Uterus (tissue), 3 donors: ENCODE measurements at regions not wholly inside any gene's neighbourhood (a gene's known extent, or its start where the extent isn't known, plus 50 kb on each side); places are given as distances from the start of the nearest gene placed in this dataset.

Source experiments
- DNase-seq, 2 donors: peaks; one replicate each; pipeline ENCODE4 v3.0.0-alpha.2; 2019 to 2020
- H3K27ac ChIP-seq, 2 donors: fragments of 200-600 bp; sonication (generic); 1 replicate in 1 of 2; 2 replicates in 1 of 2; pipeline ENCODE4 v1.5.1; 2016 to 2018
- H3K27me3 ChIP-seq, 2 donors: fragments of 200-600 bp; sonication (generic); one replicate each; pipeline ENCODE4 v1.5.1; 2018 to 2019; ENCODE audit warnings: control low read depth in 1 of 2
- H3K36me3 ChIP-seq, 2 donors: fragments of 200-600 bp; sonication (generic); one replicate each; pipeline ENCODE4 v1.5.1; 2019; ENCODE audit warnings: control low read depth in 1 of 2
- H3K4me1 ChIP-seq, 2 donors: fragments of 200-600 bp; sonication (generic); one replicate each; pipeline ENCODE4 v1.5.1; 2018 to 2019; ENCODE audit warnings: control low read depth in 1 of 2
- H3K4me3 ChIP-seq, 2 donors: fragments of 200-600 bp; sonication (generic); 1 replicate in 1 of 2; 2 replicates in 1 of 2; pipeline ENCODE4 v1.5.1; 2018 to 2019; ENCODE audit warnings: mild to moderate bottlenecking in 1 of 2
- H3K9me3 ChIP-seq, 2 donors: fragments of 200-600 bp; sonication (generic); one replicate each; pipeline ENCODE4 v1.5.1; 2019; ENCODE audit warnings: control low read depth in 1 of 2
- CTCF ChIP-seq, 4 experiments: fragments of 200-600 bp in 2 of 4; fragments of 450-650 bp in 2 of 4; sonication (generic) in 2 of 4; IDR thresholded peaks; one replicate each; pipeline ENCODE4 v1.5.1; 2016 to 2019; ENCODE audit warnings: antibody characterized with exemption in 4 of 4, mild to moderate bottlenecking in 2 of 4, moderate library complexity in 1 of 4
- POLR2A ChIP-seq, 2 donors: fragments of 450-650 bp; IDR thresholded peaks; one replicate each; pipeline ENCODE4 v1.6.1; 2016; ENCODE audit warnings: antibody characterized with exemption in 2 of 2, mild to moderate bottlenecking in 1 of 2, moderate library complexity in 1 of 2
- intact Hi-C: fragments of 100-400 bp; cut with DNase I; formaldehyde crosslinking; loops from one replicate; pipeline ENCODE4 v1.15.1; 2023; ENCODE audit warnings: low total_unique reads
- donor health status: DM: yes; HTN: yes; CAD: no.

- no peak overlapping the region for H3K27ac ChIP-seq
- H3K27me3 ChIP-seq = no peaks in the 10 kb centered on the region
- no peaks in the 10 kb centered on the region for H3K9me3 ChIP-seq
- no peak overlapping the region for H3K4me3 ChIP-seq
- no peaks in the 10 kb centered on the region for H3K4me1 ChIP-seq
- H3K36me3 ChIP-seq = no peaks in the 10 kb centered on the region
- intact Hi-C loops = no loop called here
- no peak for DNase-seq
- TF ChIP-seq CTCF (IDR thresholded peaks at IDR 0.05) (no peak), POLR2A (IDR thresholded peaks at IDR 0.05) (no peak)
These were observed 243.9 kb downstream of the TRIB2 start for GRCh38 chr2:12960671-12961070.

- H3K36me3 ChIP-seq = no peaks in the 10 kb centered on the region
- H3K27ac ChIP-seq = no peak overlapping the region
- no peak for TF ChIP-seq POLR2A (IDR thresholded peaks at IDR 0.05)
- no peak for TF ChIP-seq CTCF (IDR thresholded peaks at IDR 0.05)
- no peaks in the 10 kb centered on the region for H3K27me3 ChIP-seq
- no peaks in the 10 kb centered on the region for H3K9me3 ChIP-seq
- no peak for DNase-seq
- no peak overlapping the region for H3K4me3 ChIP-seq
- no peaks in the 10 kb centered on the region for H3K4me1 ChIP-seq
- intact Hi-C loops = no loop called here
These were observed 248.3 kb downstream of the TRIB2 start for GRCh38 chr2:12964904-12965539.

GRCh38 chr2:12965540-12966269, 249.0 kb downstream of the TRIB2 start:
- no peak for TF ChIP-seq CTCF (IDR thresholded peaks at IDR 0.05)
- no peak for TF ChIP-seq POLR2A (IDR thresholded peaks at IDR 0.05)
- no peak overlapping the region for H3K4me3 ChIP-seq
- no peak for DNase-seq

GRCh38 chr2:12967804-12968203, 251.1 kb downstream of the TRIB2 start:
- Histone ChIP-seq H3K9me3 (no peaks in the 10 kb centered on the region), H3K27me3 (no peaks in the 10 kb centered on the region), H3K4me3 (no peak overlapping the region), H3K4me1 (no peaks in the 10 kb centered on the region), H3K36me3 (no peaks in the 10 kb centered on the region), H3K27ac (no peak overlapping the region)
- intact Hi-C loops = no loop called here
- no peak for TF ChIP-seq CTCF (IDR thresholded peaks at IDR 0.05)
- TF ChIP-seq POLR2A (IDR thresholded peaks at IDR 0.05) = no peak
- no peak for DNase-seq

More at GRCh38 chr2:12965540-12966269, 249.0 kb downstream of the TRIB2 start:
- H3K36me3 ChIP-seq = no peaks in the 10 kb centered on the region
- intact Hi-C loops = no loop called here
- H3K4me1 ChIP-seq = no peaks in the 10 kb centered on the region
- H3K27me3 ChIP-seq = no peaks in the 10 kb centered on the region
- no peak overlapping the region for H3K27ac ChIP-seq
- H3K9me3 ChIP-seq = no peaks in the 10 kb centered on the region

GRCh38 chr2:12968399-12968798, 251.7 kb downstream of the TRIB2 start:
- Histone ChIP-seq H3K4me3 (no peak overlapping the region), H3K4me1 (no peaks in the 10 kb centered on the region), H3K9me3 (no peaks in the 10 kb centered on the region), H3K27ac (no peak overlapping the region), H3K27me3 (no peaks in the 10 kb centered on the region), H3K36me3 (no peaks in the 10 kb centered on the region)
- DNase-seq = no peak
- TF ChIP-seq POLR2A (IDR thresholded peaks at IDR 0.05) = no peak
- no peak for TF ChIP-seq CTCF (IDR thresholded peaks at IDR 0.05)
- intact Hi-C loops = no loop called here
